ENCODE measurements at regions not wholly inside any gene's neighbourhood (a gene's known extent, or its start where the extent isn't known, plus 50 kb on each side); places are given as distances from the start of the nearest gene placed in this dataset.

- no peak for DNase-seq
Measured at GRCh38 chr9:27625751-27626150, 52.5 kb upstream of the C9orf72 start.

DNA sequence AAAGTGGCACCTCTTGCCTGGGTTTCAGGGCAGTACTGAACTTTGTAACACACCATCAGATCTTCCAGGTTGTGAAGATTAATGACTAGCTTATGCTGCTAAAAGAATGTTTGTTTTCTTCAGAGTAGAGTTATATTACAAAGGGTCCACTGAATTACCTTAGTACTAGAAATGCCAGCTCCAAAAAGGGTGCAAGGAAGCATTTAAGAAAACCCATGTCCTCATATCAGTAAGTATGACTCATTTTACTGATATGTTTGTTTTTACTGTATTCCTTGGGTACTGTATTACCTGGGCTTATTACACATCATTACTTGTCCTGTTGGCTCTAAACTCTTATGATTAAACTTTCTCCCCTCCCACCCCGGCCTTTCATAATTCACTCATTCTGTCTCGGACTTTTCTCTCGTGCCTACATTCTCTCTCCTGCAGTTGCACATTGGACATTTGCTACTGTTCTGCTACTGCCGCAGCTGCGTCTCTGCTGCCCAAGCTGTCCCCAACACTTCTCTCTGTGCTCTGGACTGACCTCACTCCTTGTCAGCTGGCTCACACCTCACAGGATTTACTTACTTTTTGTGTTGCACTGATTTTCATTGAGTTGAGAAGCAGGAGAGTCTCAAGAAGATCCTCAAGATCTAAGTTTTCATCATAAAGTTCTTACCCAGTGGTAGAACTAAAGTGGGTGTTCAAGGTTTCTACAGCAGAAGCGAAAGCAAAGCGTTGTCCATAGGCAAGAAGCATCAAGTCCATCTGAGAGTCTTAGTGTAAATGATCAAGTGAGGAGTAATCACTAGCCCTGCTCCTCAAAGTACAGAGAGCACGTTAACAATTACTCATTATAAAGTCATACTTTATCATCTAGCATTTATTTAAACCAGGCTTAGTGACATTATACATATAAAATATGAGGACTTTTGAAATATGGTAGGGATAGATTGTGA is 53.2 kb upstream of the C9orf72 start:
- DNase-seq: no peak

GRCh38 chr9:27627188-27627564 is 53.9 kb upstream of the C9orf72 start:
- no peak for DNase-seq

DNA sequence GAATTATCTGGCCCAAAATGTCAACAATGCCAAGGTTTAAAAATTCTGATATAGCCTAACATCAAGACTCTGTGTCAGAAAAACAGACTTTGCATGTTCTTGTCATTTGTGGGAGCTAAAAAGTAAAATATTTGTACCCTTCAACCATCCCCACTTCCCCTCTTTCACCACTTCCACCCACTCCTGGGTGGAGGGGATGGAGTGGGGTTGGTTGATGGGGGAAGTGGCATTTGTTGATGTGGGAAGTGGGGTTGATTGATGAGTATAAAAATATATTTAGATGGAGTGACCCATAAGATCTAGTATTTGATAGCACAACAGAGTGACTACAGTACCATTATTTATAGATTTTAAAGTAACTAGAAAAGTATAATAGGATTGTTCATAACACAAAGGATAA is 55.0 kb upstream of the C9orf72 start:
- no peak for DNase-seq

GRCh38 chr9:27629425-27629824 is 56.1 kb upstream of the C9orf72 start:
- no peak for DNase-seq

DNA sequence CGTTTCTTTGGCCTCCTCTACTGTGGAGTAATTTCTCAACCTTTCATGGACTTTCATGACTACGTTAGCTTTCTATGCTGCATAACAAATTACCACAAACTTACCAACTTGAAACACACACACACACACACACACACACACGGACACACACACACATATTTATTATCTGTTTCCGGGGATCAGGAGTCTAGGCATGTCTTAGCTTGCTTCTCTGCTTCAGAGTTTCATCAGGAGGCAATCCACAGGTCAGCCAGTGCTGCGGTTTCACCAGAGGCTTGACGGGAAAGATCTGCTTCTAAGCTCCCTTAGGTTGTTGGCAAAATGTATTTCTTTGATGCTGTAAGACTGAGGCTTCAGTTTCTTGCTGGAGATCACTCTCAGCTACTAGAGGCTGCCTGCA is 59.0 kb upstream of the C9orf72 start:
- DNase-seq: no peak

- DNase-seq: no peak
Measured at GRCh38 chr9:27633764-27634163, 60.5 kb upstream of the C9orf72 start.

- DNase-seq: no peak
Measured at GRCh38 chr9:27634879-27635278, 61.6 kb upstream of the C9orf72 start.

GRCh38 chr9:27638716-27639115 is 65.4 kb upstream of the C9orf72 start:
- no peak for DNase-seq

DNA sequence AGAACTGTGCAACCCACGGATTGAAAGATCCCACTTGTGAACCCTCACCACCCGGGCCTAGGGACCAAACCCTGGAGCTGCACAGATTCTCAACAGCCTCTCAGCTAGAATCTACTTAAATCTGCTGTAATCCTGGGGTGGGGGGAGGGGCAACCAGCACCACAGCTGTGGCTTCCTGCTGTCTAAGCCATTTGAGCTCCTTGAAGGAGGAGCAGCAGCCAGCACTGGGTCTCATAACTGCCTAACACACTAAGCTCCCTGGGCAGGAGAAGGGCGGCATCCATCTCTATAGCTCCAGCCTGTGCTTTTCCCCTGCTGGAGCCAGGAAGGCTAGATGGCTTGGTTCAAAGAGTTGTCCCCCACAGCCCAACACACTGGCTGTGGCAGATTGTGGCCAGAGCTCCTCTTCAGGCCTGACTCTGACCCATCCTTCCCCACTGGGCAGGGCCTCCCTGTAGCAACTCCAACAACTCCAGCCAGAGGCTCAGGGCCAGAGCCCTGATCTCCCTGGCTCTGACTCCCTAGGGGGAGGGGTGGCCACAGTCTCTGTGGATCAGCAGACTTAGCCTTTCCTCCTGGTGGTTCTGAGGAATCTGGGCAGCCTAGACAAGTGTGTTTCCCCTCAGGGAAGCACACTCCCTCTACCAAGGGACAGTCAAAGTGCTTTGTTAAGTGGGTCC is 72.0 kb upstream of the C9orf72 start:
- DNase-seq: no peak

DNA sequence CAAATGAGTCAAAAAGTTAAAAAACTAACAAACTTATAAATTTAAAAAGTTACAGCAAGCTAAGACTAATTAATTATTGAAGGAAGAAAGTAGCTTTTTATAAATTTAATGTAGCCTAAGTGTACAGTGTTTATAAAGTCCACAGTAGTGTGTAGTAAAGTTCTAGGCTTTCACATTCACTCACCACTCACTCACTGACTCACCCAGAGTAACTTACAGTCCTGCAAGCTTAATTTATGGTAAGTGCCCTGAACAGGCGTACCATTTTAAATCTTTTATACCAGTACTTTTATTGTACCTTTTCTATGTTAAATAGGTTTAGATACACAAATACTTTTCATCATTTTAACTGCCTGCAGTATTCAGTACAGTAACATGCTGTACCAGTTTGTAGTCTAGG is 80.0 kb upstream of the C9orf72 start:
- DNase-seq: no peak

GRCh38 chr9:27653957-27654356 is 80.7 kb upstream of the C9orf72 start:
- no peak for DNase-seq

DNA sequence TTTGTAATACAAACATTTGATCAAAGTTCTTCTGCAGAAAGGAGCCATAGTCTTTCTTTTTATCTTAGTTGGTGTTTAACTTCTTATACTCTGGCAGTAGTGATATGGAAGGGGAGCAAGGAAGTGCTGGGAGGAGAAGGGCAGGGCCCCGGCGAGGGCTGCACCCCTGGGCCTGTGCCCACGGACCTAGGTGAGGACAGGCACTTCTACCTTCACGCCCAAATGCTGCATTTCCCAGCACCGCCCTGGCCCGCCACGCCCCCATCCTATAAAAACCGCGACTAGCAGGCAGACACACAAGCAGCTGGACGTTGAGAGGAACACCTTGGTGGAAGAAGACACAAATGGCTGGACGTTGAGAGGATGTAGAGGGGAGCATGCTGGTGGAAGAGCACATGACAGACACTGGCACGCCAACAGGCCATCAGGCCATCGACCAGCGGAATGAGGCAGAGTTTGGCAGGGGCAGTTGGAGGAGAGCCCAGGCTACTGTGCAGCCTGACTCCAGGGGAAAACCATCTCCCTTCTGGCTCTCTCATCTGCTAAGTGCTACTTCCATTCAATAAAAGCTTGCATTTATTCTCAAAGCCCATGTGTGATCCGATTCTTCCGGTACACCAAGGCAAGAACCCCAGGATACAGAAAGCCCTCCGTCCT is 81.5 kb upstream of the C9orf72 start:
- DNase-seq: no peak

DNA sequence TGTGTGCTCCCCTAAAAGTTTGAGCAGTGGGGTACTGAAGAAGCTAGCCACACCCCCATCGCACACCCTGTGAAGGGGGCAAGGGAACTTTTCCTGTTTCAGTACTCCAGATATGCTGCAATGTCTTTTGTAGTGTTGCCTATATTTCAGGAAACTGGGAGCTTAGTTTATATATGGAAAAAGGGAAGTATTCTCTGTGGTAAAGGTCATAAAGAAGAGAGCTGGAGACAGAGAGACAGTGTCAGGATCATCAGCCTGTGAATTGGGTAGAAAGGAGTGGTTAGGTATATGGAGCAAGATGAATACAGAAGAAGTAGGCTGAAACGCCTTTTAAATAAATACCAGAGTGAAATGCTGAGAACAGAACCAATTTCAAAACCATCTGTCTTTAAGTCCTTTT is 82.2 kb upstream of the C9orf72 start:
- DNase-seq: no peak

GRCh38 chr9:27659001-27659400 is 85.7 kb upstream of the C9orf72 start:
- no peak for DNase-seq

- DNase-seq: no peak
Measured at GRCh38 chr9:27659571-27659970, 86.3 kb upstream of the C9orf72 start.

- DNase-seq: no peak
Measured at GRCh38 chr9:27660148-27660547, 86.9 kb upstream of the C9orf72 start.

GRCh38 chr9:27663526-27663925 is 90.2 kb upstream of the C9orf72 start:
- DNase-seq: no peak

- no peak for DNase-seq
Measured at GRCh38 chr9:27664121-27664779, 91.0 kb upstream of the C9orf72 start.

DNA sequence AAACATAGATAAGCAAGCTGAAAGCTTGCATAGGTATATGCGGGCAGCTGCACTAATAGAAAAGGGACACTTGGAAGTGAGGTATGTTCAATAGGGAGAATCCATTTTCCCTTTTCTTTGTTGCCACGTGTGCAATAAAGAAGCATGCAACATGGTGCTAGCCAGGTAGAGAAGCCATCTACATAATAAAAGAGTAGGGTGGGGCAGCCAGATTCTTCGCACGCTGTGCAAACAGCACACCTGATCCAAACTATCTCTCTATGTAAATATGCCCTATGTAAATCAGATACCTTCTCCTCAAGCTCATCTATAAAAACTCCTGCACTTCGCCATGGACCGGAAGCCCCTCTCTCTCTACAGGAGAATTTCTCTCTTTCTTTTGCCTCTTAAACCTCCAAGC is 91.9 kb upstream of the C9orf72 start:
- DNase-seq: peak; percentile 83

DNA sequence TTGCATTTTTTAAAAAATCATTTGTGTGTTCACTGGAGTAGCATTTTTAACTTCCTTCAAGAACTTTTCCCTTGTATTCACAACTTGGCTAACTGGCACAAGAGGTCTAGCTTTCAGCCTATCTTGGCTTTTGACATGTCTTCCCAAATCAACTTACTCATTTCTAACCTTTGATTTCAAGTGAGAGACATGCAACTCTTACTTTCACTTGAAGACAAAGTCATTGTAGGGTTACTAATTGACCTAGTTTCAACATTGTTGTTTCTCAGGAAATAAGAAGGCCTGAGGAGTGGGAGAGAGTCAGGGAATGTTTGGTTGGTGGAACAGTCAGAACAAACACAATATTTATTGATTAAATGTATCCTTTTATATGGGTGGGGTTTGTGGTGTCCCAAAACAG is 95.0 kb upstream of the C9orf72 start:
- DNase-seq: no peak

- no peak for DNase-seq
Measured at GRCh38 chr9:27671636-27672035, 98.4 kb upstream of the C9orf72 start.

DNA sequence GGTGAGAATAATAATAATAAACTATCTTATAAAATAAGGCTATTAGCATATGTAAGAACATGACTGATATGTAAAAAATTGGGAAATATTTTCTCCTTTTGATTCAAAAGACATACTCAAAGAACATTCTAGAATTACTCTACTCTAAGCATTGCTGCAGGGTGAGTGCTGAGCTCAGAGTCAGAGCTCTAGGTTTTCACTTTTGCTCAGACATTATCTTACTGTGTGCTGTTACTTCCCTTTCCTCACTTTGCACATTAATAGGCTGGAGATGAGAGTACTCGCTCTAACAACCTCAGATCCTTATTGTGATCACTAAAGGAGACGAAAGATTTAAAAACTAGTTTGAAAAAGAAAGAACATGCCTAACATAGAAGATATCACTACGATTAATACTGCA is 99.4 kb upstream of the C9orf72 start:
- no peak for DNase-seq
